Lower leg skin (tissue), 4 donors: ENCODE measurements at regions not wholly inside any gene's neighbourhood (a gene's known extent, or its start where the extent isn't known, plus 50 kb on each side); places are given as distances from the start of the nearest gene placed in this dataset.

ENCODE experiments used
- DNase-seq, 2 donors: peaks; one replicate each; pipeline ENCODE4 v3.0.0-alpha.2; 2019; ENCODE audit warnings: low spot score in 2 of 2
- H3K4me3 ChIP-seq: fragments of 200-600 bp; sonication (generic); 2 replicates; pipeline ENCODE4 v1.5.1; 2017; ENCODE audit warnings: mild to moderate bottlenecking, low read depth; ENCODE audit not compliant: poor library complexity, severe bottlenecking
- CTCF ChIP-seq, 3 donors: fragments of 450-650 bp; IDR thresholded peaks; one replicate each; pipeline ENCODE4 v1.5.1; 2016; ENCODE audit warnings: antibody characterized with exemption in 3 of 3, mild to moderate bottlenecking in 3 of 3, moderate library complexity in 2 of 3
- POLR2A ChIP-seq, 2 donors: fragments of 450-650 bp; IDR thresholded peaks; one replicate each; pipeline ENCODE4 v1.6.1; 2016 to 2017; ENCODE audit warnings: antibody characterized with exemption in 2 of 2, mild to moderate bottlenecking in 1 of 2, moderate library complexity in 1 of 2
- WGBS, 2 donors: methylation state at CpG; one replicate each; pipeline ENCODE4 v1.1.5; 2018; 5-methylcytosine and 5-hydroxymethylcytosine counted together
- intact Hi-C: fragments of 100-400 bp; cut with DNase I; formaldehyde crosslinking; loops from one replicate; pipeline ENCODE4 v1.15.0; 2023; ENCODE audit warnings: low total_unique reads

GRCh38 chr1:37315371-37315846 lies 159.0 kb upstream of the ZC3H12A start:
- no peak for TF ChIP-seq POLR2A (IDR thresholded peaks at IDR 0.05)
- no peak for TF ChIP-seq CTCF (IDR thresholded peaks at IDR 0.05)
- 10 to 23% methylated on average over 4 of the region's 4 CpGs for WGBS, 2 donors
- H3K4me3 ChIP-seq: no peak overlapping the region
- DNase-seq: no peak
- intact Hi-C loops: no loop called here

DNA sequence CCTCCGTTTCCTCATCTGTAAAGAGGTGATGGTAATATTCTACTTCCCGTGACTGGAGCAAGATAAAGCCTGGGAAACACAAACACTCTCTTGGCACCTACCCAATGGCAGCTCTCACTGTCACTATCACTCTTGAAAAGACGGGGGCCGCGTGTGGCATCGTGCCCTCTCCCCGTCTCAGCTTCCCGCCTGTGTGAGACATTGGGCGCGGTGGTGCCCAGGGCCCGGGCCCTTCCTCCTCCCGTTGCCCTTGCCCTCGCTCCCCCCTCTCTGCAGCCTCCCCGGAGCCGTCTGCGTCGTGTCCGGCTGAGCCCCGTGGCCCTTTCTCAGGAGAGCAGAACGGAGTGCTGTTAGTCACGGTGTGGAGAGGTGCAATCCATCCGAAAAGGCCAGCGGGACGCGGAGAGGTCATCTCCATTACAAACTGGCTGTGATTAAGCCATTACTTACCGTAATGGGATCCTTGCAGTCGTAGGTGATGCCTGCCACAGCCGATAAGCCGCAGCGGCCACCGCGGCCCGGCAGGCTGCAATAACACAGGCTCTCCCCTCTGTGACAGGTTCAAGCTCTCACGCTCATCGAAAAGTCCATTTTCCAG lies 156.4 kb upstream of the ZC3H12A start:
- 12 to 13% methylated on average over 35 of the region's 35 CpGs for WGBS, 2 donors
- no peak overlapping the region for H3K4me3 ChIP-seq
- TF ChIP-seq POLR2A (IDR thresholded peaks at IDR 0.05): no peak
- TF ChIP-seq CTCF (IDR thresholded peaks at IDR 0.05): no peak
- intact Hi-C loops: no loop called here
- no peak for DNase-seq

GRCh38 chr1:37318490-37318889 lies 155.9 kb upstream of the ZC3H12A start:
- TF ChIP-seq POLR2A (IDR thresholded peaks at IDR 0.05) (no peak), CTCF (IDR thresholded peaks at IDR 0.05) (no peak)
- DNase-seq: no peak
- no peak overlapping the region for H3K4me3 ChIP-seq
- WGBS, 2 donors: 11 to 17% methylated on average over 20 of the region's 20 CpGs
- intact Hi-C loops: no loop called here

DNA sequence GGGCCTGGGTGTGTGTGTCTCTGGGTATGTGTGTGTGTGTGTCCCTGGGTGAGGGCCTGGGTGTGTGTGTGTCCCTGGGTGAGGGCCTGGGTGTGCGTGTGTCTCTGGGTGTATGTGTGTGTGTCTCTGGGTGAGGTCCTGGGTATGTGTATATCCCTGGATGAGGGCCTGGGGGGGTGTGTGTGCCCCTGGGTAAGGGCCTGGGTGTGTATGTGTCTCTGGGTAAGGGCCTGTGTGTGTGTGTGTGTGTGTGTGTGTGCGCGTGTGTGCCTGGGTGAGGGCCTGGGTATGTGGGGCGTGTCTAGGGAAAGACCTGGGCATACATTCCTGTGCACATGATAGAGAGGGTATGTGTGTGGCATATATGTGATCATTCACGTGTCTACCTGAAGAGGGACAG lies 155.1 kb upstream of the ZC3H12A start:
- intact Hi-C loops: no loop called here
- TF ChIP-seq POLR2A (IDR thresholded peaks at IDR 0.05) (no peak), CTCF (IDR thresholded peaks at IDR 0.05) (no peak)
- no peak overlapping the region for H3K4me3 ChIP-seq
- WGBS, 2 donors: 62 to 79% methylated on average over 5 of the region's 5 CpGs
- no peak for DNase-seq

DNA sequence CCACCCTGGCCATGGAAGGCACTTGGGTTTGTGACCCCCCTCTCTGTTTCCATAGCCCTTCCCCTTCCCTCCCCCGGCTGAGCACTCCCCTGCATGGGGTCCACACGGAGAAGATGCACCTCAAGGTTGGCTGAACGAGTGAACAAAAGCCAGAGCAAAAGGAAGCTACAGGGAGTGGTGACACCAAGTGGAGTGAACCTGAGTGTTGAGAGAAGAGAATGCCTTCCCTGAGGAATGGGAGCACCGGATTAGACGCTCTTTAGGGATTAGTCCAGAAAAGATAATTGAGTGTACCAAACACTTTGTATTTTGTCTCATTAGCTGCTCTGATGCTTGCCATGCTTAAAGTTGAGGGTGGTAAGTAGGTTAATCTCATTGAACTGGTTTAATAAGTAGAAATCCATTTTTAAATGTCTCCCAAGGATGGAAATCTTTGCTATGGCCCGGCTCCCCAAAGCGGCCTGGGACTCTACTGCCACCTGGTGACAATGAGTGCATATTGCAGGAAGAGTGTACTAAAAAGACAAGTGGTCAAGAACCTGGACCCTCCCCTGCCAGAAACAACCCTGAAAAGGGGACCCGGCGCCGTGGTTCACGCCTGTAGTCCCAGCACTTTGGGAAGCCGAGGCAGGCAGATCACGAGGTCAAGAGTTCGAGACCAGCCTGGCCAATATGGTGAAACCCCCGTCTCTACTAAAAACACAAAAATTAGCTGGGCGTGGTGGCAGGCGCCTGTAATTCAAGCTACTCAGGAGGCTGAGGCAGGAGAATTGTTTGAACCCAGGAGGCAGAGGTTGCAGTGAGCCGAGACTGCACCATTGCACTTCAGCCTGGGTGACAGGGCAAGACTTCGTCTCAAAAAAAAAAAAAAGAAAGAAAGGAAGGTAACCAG lies 150.6 kb upstream of the ZC3H12A start:
- WGBS, 2 donors: 39 to 40% methylated on average over 19 of the region's 19 CpGs
- intact Hi-C loops: no loop called here
- TF ChIP-seq POLR2A (IDR thresholded peaks at IDR 0.05): no peak
- TF ChIP-seq CTCF (IDR thresholded peaks at IDR 0.05): no peak

More for the DNA sequence above, 150.6 kb upstream of the ZC3H12A start:
- H3K4me3 ChIP-seq: no peak overlapping the region
- no peak for DNase-seq
